ENCODE measurements at regions not wholly inside any gene's neighbourhood (a gene's known extent, or its start where the extent isn't known, plus 50 kb on each side); places are given as distances from the start of the nearest gene placed in this dataset.

DNA sequence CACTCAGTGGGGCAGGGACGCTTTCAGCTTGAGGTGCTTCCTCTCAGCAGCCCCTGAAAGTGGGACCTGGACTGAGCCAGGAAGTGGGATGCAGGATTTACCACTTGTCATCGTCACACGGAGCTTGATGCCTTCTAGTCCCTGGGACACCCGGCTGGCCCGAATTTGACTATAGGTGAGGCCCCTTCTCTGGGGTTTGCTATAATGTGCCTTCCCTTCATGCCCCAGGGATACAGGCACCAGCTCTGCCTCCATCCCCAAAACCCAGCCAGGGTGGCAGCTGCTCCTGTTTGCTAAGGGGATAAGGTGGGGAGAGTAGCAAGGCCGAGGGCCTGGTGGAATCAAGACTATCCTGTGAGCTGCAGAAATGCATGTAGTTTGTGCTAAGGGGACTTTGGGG, 235.0 kb downstream of the GLRX3 start:
- no peak for DNase-seq (ENCODE audit: low read depth)

DNA sequence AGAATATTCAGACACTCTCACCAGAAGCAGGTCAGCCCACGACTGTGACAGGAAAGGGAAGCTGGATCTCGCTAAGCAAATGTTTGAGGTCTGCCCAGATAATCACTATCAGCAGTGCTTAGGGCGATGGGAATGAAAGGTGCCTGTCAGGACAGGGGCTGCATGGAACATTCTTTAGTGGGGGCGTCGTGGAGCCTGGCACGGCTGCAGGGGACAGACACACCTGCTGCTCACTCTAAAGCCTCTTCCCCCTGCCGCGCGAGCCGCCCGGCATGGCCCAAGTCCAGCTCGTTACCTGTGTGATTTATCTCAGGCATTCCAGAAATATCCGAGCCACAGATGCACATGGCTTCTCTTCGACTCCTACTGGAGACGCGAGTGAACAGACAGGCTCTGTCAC, 235.5 kb downstream of the GLRX3 start:
- no peak for DNase-seq (ENCODE audit: low read depth)

DNA sequence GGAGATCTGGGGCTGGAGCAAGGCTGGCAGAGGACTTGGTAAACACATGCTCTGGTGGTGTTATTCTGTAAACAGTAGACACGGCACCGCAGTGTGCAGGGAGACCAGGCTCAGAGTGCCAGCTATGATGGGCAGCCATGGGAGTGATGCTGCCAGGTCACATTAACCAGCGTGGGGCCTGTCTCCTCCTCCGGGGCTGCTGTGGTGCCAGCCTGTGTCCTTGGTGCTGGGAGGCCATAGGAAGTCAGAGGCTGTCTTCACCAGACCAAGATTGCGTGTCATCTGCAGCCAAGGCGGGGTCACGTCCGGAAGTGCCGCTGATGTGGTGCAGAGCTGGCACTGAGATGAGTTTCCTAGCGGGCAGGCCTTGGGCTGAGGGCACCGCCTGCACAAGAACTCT, 236.0 kb downstream of the GLRX3 start:
- DNase-seq (ENCODE audit: low read depth) = no peak

DNA sequence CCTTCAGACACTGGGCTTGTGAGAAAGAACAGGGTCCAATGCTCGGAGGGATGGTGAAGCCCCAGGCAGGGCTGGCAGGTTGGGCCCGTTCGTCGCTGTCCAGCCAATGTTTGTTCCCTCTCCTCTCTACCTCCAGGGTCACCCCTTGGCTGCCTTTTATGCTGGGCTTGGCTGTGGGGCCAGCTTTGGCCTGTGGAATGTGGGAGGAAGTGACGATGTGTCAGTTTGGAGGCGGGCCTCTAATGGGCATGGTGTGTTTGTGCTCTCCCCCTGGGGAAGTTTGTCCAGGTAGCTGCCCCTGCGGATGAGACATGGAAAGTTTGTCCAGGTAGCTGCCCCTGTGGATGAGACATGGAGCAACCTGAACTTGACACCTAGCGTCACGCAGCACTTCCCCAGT, 236.7 kb downstream of the GLRX3 start:
- DNase-seq (ENCODE audit: low read depth) = no peak

DNA sequence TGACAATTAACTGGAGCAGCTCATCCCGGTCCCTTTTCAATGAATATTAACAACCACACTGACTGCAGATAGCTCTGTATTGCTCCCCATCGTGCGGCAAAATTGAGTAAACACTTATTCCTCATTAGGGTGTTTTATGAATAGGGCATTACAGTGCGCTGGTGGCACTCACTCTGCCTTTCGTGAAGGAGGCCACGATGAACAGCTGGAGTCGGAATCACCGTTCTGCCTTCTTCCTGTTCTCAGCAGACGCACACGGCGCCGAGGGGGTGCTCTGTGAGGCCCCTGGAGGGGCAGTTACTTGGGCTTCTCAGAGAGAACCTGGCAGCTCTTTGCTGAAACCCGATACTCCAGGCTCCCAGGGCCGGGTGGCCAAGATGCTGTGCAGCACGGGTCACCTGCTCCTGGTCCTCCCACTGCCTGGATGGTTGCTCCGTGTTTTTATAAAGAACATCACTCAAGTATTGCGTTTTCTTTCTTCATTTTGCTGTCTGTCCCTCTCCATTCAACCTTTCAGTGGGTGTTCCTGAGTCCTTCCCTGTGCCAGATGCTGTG, 241.9 kb downstream of the GLRX3 start:
- DNase-seq (ENCODE audit: low read depth) = no peak

DNA sequence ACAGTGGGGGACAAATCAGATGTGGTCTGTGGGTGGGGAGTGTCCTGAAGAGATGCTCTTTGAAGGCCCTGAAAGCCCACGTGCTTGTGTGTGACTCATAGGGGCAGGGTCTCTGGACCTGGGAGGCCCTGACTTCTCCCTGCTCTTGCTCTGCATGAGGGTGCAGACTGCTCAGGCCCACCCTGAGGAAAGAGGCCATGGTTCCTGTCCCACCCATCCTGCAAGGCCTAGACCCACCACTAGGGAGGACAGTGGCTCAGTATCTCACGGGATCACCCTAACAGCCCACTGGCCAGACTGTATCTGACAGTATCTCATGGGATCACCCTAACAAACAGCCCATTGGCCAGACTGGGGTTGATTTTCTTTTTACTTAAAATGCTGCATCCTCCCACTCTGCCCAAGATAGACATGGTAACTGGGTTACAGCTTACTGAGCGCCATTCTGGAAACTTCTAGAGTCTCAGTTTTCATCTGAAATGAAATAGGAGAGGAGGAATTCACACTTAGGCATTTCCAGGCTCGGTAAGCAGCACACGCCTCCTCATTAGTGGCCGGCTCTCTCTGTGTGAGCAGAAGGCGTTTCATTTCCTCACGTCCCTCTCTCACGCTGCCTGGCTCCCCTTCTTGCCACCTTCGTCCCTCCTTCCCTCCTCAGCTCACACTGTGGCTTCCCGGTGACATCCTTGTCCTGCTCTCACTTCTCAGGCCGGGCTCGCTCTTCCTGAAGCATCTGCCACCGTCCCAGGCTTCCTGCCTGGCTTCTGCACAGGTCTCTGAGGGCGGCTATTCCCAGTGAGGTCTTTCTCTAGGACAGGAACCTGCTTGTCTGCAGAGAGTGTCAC, 242.6 kb downstream of the GLRX3 start:
- no peak for DNase-seq (ENCODE audit: low read depth)

DNA sequence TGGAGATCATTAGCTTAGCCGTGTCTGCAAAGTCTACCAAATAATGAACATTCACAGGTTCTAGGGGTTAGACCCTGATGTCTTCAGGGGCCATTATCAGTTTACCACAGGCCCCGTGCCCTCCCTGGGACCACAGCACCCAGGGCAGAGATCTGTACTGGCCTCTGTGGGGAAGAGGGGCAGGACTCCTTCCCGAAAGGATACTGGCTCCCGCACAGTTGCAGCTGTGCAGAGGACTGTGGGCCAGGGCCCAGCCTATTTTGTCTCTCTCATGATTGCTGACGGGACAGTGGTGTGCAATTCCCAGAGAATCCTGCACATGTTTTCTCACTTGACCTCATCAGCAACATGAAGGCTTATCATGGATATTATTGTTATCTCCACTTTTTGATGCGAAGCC, 243.9 kb downstream of the GLRX3 start:
- no peak for DNase-seq (ENCODE audit: low read depth)

DNA sequence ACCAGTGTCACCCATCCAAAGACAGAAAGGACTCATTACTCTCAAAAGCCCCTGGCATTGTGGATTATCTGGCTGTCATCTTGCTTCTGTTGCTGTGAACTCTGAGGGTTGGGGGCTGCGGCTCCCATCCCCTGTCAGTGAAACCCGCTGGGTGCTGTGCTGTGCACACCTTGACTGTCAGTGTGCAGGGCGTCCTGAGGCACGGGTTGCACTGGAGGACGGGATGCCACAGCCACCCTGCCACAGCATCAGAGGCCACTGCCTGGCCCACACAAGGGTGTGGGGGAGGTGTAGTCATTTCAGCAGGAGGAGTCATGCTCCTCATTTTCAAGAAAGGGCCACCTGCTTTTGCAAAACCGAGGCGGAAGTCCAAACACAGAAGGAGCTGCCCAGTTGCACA, 245.8 kb downstream of the GLRX3 start:
- no peak for DNase-seq (ENCODE audit: low read depth)

DNA sequence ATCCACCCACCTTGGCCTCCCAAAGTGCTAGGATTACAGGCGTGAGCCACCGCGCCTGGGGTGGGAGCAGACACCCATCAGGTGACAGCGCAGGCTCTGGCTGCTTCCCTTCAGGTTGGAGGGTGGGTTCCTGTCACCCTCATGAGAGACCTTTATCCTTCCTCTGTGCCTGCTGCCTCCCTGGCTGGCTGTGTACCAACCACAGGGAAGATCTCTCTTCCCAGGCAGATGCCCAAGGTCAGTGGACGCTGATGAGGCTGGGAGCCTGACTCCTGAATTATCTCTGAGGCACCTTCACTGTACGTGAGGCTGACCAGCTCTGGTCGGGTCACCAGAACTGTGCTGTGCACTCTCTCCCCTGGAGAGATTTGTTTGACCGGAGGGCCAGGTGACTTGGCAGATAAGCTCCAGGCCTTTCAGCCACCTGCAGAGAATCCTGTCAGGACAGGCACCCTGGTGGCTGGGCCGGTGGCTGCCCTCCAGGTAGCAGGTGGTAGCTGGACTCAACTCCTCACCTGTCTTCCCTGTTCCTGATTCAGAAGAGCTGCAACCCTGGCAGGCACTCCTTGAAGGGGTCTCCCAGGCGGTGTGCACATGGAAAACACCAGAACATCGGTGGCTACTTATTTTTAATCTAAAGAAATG, 251.9 kb downstream of the GLRX3 start:
- DNase-seq (ENCODE audit: low read depth) = no peak

DNA sequence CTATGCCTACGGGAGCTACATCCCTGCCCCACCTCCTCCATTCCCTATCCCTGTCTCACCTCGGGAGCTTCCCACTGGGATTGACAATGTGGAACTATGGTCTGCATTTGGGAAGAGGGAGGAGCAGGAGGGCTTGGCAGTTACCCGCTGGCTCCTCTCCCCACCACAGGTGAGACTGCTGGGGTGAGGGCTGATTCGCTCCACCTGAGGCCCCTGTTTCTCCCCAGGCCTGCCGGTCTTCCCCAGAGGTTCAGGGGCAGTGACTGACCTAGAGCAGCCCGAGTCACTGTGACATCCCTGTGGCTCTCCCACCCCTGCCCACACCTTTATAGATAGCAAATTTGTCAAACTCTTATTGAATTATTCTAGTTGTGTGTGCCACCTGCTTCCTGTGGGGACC, 252.6 kb downstream of the GLRX3 start:
- DNase-seq (ENCODE audit: low read depth) = no peak

DNA sequence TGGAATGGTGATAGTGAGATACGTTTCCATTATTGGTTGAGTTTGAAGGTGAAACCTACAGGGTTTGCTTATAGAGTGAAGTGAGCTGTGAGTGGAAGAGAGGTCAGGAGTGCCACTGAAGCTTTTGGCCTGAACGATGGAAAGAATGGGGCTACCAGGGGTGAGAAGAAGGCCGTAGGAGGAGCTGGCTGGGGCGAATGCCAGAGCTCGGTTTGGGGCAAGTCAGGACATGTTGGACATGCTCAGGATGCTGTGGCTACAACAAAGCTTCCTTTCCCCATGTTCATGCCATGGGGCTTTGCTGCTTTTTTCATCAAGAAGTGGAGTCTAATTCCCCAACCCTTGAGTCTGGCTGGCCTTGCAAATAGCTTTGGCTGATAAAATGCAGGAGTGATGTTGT, 253.7 kb downstream of the GLRX3 start:
- no peak for DNase-seq (ENCODE audit: low read depth)

DNA sequence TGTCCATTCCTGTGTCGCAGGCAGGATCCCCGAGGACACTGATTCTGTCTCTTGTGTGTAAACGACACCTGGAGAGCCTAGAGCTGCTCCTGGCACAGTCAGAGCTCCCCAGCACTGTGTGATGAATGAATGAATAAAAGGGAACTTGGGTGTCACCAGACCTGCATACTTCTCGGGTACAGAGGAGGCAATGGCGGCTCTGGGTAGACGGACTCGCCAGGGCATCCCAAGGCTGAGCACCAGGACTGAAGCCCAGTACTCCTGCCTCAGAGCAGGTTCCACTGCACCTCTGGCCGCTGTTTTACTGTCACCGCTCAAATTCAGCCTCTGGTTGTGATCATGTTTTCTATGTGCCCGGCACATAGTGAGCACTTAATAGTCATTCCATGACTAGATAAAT, 255.8 kb downstream of the GLRX3 start:
- DNase-seq (ENCODE audit: low read depth) = no peak

DNA sequence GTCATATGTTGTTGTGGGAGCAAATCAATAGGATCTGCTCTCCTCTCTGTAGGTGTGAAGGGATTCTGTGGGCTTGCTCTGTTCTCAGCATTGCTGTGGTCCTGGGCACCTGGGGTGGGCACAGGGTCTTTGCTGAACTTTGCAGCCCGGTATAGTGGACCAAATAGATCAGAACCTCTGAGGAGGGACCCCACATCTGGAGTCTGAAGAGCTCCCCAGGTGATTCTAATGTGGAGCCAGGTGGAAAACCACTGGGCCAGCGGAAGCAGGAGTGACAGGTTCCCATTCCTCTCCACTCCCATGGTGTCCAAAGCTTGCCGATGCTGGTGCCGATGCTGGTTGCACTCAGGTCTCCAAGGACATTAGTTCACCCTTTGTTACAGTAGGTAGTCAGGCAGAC, 257.2 kb downstream of the GLRX3 start:
- no peak for DNase-seq (ENCODE audit: low read depth)

DNA sequence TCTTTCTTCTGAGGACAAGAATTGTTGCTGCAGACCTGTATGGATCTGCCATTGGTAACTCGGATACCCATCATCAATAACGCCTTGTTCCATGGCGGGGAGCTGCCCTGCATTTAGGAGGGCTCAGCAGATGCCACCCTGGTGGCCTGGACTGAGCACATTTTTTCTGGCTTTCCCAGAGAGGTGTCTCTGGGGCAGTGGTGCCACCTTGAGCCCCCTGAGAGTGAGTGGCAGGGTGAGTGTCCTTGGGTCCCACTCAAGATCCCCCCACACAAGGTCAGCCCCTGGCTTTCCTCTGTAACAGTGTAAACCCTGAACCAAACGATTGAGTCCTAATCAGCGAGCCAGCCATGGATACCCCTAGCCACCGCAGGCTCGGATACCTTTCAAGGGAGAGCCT, 258.6 kb downstream of the GLRX3 start:
- no peak for DNase-seq (ENCODE audit: low read depth)

DNA sequence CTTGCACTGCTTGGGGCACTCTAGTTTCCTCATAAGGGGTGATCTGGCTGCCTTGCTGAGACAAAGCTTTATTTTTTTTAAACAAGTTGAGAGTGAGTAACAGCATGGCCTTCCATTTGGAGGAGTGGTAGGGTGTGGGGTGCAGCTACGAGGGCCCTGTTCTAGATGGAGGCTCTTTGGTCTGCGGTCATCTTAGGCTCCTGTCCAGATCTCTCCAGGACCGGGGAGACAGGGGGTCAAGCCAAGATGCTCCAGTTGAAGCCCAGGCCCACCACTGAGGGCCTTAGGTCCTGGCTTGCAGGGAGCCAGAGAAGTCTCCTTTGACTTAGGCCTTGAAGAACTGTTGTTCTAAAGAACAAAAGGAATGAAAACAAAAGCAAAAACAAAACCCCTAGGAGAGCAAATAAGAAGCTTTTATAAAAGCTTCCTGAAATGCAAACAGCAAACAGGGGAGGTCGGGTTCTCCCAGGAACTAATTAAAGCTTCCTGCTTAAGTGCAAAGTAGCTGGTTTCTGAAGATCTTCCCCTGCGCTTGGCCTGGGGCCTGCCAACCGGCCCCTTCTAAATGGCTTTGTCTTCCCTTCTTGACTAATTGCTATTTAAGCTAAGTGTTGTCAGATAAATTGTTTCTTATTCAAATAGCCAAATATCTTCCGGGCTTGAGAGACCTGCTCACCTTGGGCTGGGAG, 259.2 kb downstream of the GLRX3 start:
- DNase-seq (ENCODE audit: low read depth) = no peak

DNA sequence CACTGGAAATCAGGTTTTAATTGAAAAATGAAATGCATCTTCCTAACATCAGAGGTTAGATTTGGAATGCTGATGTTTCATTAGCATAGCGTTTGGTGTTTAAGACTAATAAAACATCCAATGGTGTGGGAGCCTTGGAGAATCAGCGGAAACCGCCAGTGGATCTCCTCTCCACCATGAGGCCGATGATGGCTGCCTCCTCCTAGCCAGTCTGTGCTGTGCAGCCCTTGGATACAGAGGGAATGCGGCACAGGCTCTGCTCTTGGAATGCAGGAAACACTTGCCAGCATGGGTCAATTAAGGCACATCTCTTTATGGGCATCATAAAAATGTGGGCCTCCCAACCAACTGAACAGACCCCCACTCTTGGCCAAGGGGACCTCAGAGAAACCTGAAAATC, 259.9 kb downstream of the GLRX3 start:
- DNase-seq (ENCODE audit: low read depth) = no peak

DNA sequence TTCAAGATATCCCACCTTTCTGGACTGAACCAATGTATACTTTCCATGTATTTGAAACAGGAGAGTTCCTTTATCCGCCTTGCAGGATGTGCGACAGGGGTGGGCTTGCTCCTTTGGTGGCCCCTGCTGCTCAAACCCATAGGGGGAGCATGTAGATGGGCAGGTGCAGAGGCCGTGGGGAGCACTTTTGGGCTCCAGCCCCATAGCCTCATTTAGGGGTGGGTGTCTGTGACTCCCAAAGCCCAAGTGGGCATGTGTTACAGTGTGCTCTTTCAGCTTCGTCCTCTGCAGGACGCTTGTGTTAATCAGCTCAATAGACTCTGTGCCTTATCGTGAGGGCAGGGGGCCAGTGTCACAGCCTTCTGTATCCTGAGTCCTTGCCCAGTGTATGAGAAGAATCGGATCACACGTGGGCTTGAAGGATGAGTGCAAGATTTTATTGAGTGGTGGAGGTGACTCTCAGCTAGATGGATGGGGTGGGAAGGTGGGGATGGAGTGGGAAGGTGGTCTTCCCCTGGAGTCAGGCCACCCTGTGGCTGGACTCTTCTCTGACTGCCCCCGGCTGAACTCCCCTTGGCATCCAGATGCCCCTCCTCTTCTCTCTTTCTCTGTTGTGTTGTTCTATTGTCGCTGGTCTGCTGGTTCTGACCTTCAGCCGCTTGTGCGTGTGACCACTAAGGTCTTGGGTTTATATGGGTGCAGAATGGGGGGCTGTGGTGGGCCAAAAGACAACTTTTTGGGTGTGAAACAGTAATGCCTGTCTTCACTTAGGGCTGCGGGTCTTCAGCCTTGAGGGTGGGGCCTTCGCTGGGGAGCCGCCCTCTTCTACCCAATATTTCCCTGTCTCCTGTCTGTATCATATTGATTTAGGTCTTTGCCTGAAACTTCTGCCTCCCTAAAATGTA, 262.2 kb downstream of the GLRX3 start:
- DNase-seq (ENCODE audit: low read depth) = no peak

DNA sequence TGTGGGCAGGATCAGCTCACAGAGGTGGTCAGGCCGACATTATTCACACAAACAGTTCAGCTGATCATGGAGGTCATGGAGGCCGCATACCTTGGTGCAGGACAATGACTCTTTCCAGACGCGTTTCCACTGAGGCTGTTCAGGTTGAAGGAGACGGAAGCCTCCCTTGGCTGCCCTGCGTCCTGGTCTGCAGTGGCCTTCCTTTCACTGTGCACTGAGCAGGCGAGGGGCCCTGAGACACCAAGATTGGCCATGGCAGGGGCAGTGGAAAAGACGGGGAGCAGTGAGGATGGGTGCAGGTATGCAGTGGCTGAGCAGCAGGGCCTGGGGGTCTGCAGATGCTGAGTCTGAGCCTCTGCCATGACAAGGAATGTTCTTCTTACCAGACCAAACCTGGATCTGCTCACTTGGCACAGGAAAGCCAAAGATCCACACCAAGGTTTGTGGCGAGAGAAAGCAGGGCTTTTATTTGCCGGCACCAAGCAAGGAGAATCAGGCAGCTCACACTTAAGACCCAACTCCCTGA, 263.3 kb downstream of the GLRX3 start:
- no peak for DNase-seq (ENCODE audit: low read depth)

DNA sequence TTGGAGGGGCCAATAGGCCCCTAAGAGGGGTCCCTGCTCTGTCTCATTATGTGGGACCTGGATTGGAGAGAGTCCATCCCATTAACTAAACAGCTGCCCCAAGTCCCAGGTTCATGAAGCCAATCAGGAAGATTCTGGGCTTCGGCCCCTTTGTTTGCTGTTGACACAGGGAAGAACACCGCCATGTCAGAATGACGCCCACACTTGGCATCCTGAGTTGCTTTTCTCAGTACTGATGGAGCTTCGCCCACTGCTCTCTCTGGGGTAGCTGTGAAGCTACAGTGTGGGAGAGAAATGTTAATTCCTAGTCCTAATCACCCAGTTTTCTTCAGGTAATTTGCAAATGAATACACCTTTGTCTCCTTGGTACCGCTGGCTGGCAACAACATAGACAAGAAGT, 264.7 kb downstream of the GLRX3 start:
- DNase-seq (ENCODE audit: low read depth) = no peak

DNA sequence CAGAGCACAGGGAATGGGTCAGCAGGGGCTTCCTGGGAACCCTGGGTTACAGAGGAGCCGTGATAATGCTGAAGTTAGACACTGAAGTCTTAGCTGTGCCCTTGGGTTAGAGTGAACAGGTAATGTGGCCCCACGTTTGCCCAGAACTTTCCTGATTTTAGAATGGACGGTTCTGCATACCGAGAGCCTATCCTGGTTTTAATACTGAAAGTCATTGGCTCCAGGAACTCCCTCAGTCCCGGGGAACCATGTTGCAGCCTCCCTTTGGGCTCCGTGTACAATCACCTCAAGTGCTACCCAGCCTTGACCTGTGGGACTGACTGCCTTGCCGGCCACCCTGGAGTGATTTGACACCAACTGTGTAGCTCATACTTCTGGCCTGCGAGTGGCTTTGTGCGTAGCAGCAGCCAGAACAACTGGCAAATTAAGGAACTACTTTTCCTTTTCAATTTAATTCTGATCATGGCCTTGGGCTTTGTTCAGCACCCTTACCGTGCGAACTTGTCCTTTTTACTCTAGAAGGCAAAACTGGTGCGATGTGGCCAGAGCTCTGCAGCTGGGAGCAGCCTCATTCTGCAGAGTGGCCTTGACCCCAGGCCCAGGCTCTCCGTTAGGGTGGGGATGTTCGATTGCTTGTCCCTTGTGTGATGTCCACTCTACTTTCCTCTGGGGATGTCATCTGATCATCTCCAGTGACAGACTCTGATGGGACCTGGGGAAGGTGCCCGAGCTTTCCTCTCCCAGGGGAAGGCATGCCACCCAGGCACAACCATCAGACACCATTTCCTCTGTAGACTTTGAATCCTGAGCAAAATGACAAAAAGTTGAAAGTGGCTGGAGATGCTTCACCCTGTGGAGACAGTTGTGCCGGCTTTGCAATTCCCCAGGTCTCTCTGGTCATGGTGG, 265.9 kb downstream of the GLRX3 start:
- DNase-seq (ENCODE audit: low read depth) = no peak
